Type B pancreatic cell (in vitro differentiated cells): ENCODE measurements at regions not wholly inside any gene's neighbourhood (a gene's known extent, or its start where the extent isn't known, plus 50 kb on each side); places are given as distances from the start of the nearest gene placed in this dataset.

Source experiments
- DNase-seq: peaks from one replicate; pipeline ENCODE4 v3.0.0; 2021; ENCODE audit warnings: mixed read lengths; ENCODE audit not compliant: unreplicated experiment; ENCODE audit errors: extremely low spot score
- H3K27ac Mint-ChIP-seq: 2 replicates; pipeline ENCODE4 v1.8.0; 2021; ENCODE audit warnings: mild to moderate bottlenecking, mixed read lengths
- H3K27me3 Mint-ChIP-seq: 2 replicates; pipeline ENCODE4 v1.8.0; 2021; ENCODE audit warnings: mixed read lengths
- H3K36me3 Mint-ChIP-seq: 2 replicates; pipeline ENCODE4 v1.8.0; 2021; ENCODE audit warnings: mixed read lengths
- H3K4me1 Mint-ChIP-seq: one replicate; pipeline ENCODE4 v1.8.0; 2021; ENCODE audit warnings: mixed read lengths; ENCODE audit not compliant: unreplicated experiment
- H3K4me3 Mint-ChIP-seq: 2 replicates; pipeline ENCODE4 v1.8.0; 2021; ENCODE audit warnings: mild to moderate bottlenecking, mixed read lengths
- H3K9me3 Mint-ChIP-seq: 2 replicates; pipeline ENCODE4 v1.8.0; 2021; ENCODE audit warnings: mixed read lengths
- CTCF ChIP-seq: fragments of 200-600 bp; sonication (generic); conservative IDR thresholded peaks from 2 replicates; pipeline ENCODE4 v1.5.0; 2021; ENCODE audit warnings: antibody characterized with exemption, mild to moderate bottlenecking

- Mint-ChIP-seq H3K4me1 (peaks cover 13% of the 10 kb centered on the region), H3K27ac (no peak overlapping the region), H3K27me3 (no peaks in the 10 kb centered on the region), H3K36me3 (peaks cover 4% of the 10 kb centered on the region), H3K4me3 (no peak overlapping the region), H3K9me3 (no peaks in the 10 kb centered on the region)
- no peak for DNase-seq
- no peak for TF ChIP-seq CTCF
Measured at GRCh38 chr1:8171751-8172464, 145.8 kb upstream of the ERRFI1 start.

GRCh38 chr1:8170059-8170835, 144.1 kb upstream of the ERRFI1 start:
- no peak for TF ChIP-seq CTCF
- peaks cover 4% of the 10 kb centered on the region for H3K36me3 Mint-ChIP-seq
- peak overlapping the region; percentile 34 for H3K4me3 Mint-ChIP-seq
- no peaks in the 10 kb centered on the region for H3K9me3 Mint-ChIP-seq
- DNase-seq: no peak
- H3K27ac Mint-ChIP-seq: peak overlapping the region; percentile 94
- no peaks in the 10 kb centered on the region for H3K27me3 Mint-ChIP-seq
- H3K4me1 Mint-ChIP-seq: peaks cover 25% of the 10 kb centered on the region

- H3K9me3 Mint-ChIP-seq: no peaks in the 10 kb centered on the region
- no peak for DNase-seq
- peak overlapping the region; percentile 94 for H3K27ac Mint-ChIP-seq
- peaks cover 4% of the 10 kb centered on the region for H3K36me3 Mint-ChIP-seq
- H3K4me1 Mint-ChIP-seq: peaks cover 25% of the 10 kb centered on the region
- no peaks in the 10 kb centered on the region for H3K27me3 Mint-ChIP-seq
- H3K4me3 Mint-ChIP-seq: peak overlapping the region; percentile 34
- no peak for TF ChIP-seq CTCF
Measured at GRCh38 chr1:8169364-8170058, 143.4 kb upstream of the ERRFI1 start.

- Mint-ChIP-seq H3K9me3 (no peaks in the 10 kb centered on the region), H3K27ac (peak overlapping the region; percentile 50), H3K4me1 (peaks cover 25% of the 10 kb centered on the region), H3K36me3 (peaks cover 4% of the 10 kb centered on the region), H3K4me3 (no peak overlapping the region), H3K27me3 (no peaks in the 10 kb centered on the region)
- no peak for TF ChIP-seq CTCF
- no peak for DNase-seq
Measured at GRCh38 chr1:8167936-8168335, 141.8 kb upstream of the ERRFI1 start.

- no peak for TF ChIP-seq CTCF
- no peaks in the 10 kb centered on the region for H3K27me3 Mint-ChIP-seq
- DNase-seq: no peak
- H3K4me3 Mint-ChIP-seq: peak overlapping the region; percentile 6
- H3K36me3 Mint-ChIP-seq: peaks cover 4% of the 10 kb centered on the region
- peaks cover 35% of the 10 kb centered on the region for H3K4me1 Mint-ChIP-seq
- H3K9me3 Mint-ChIP-seq: no peaks in the 10 kb centered on the region
- H3K27ac Mint-ChIP-seq: no peak overlapping the region
Measured at GRCh38 chr1:8166406-8166805, 140.3 kb upstream of the ERRFI1 start.
